ENCODE measurements at regions not wholly inside any gene's neighbourhood (a gene's known extent, or its start where the extent isn't known, plus 50 kb on each side); places are given as distances from the start of the nearest gene placed in this dataset.

GRCh38 chrX:124651031-124651430 is 304.7 kb downstream of the SH2D1A start:
- DNase-seq (ENCODE audit: insufficient read length, low spot score): no peak
- no peak for FAIRE-seq
- TF ChIP-seq PAX5 (IDR thresholded peaks at IDR 0.05; ENCODE audit: insufficient read depth, low read length, severe bottlenecking) (no peak), POLR2A (IDR thresholded peaks at IDR 0.05; ENCODE audit: low read depth, low read length) (no peak)

GRCh38 chrX:124665621-124666400 is 319.4 kb downstream of the SH2D1A start:
- DNase-seq (ENCODE audit: insufficient read length, low spot score) (no peak), FAIRE-seq (no peak)

DNA sequence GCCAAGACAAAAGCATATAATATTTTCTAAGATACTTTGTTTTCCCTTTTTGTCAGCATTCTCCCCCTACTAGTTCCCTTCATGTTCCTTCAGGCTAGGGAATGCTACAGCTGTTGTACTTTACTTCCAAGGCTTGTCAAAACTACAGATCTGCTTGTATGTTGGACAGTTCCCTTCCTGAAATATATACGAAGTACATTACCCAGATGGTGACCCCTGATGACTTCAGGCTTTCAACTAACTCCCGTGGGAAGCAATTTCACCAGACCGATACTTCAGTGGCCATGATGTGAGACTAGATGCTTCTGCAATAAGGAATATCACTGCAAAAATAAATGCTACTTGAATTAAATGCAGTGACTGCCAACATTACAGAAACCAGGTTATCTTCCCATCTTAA is 332.8 kb downstream of the SH2D1A start:
- FAIRE-seq: no peak
- no peak for TF ChIP-seq PAX5 (IDR thresholded peaks at IDR 0.05; ENCODE audit: insufficient read depth, low read length, severe bottlenecking)
- no peak for TF ChIP-seq SPI1 (IDR thresholded peaks at IDR 0.05; ENCODE audit: low read depth, low read length)
- no peak for TF ChIP-seq POLR2A (IDR thresholded peaks at IDR 0.05; ENCODE audit: low read depth, low read length)
- no peak for TF ChIP-seq POU2F2 (IDR thresholded peaks at IDR 0.05; ENCODE audit: low read depth, low read length)
- TF ChIP-seq TAF1 (IDR thresholded peaks at IDR 0.05; ENCODE audit: low read depth, low read length): no peak
- TF ChIP-seq POLR2AphosphoS5 (IDR thresholded peaks at IDR 0.05; ENCODE audit: low read depth, low read length): no peak

More at GRCh38 chrX:124665621-124666400, 319.4 kb downstream of the SH2D1A start:
- TF ChIP-seq SPI1 (IDR thresholded peaks at IDR 0.05; ENCODE audit: low read depth, low read length) (no peak), POU2F2 (IDR thresholded peaks at IDR 0.05; ENCODE audit: low read depth, low read length) (no peak), TAF1 (IDR thresholded peaks at IDR 0.05; ENCODE audit: low read depth, low read length) (no peak), POLR2A (IDR thresholded peaks at IDR 0.05; ENCODE audit: low read depth, low read length) (no peak), PAX5 (IDR thresholded peaks at IDR 0.05; ENCODE audit: insufficient read depth, low read length, severe bottlenecking) (no peak), POLR2AphosphoS5 (IDR thresholded peaks at IDR 0.05; ENCODE audit: low read depth, low read length) (no peak)

GRCh38 chrX:124680287-124680686 is 333.9 kb downstream of the SH2D1A start:
- no peak for FAIRE-seq
- TF ChIP-seq SPI1 (IDR thresholded peaks at IDR 0.05; ENCODE audit: low read depth, low read length): no peak
- no peak for TF ChIP-seq POLR2AphosphoS5 (IDR thresholded peaks at IDR 0.05; ENCODE audit: low read depth, low read length)
- no peak for TF ChIP-seq POLR2A (IDR thresholded peaks at IDR 0.05; ENCODE audit: low read depth, low read length)
- no peak for TF ChIP-seq PAX5 (IDR thresholded peaks at IDR 0.05; ENCODE audit: insufficient read depth, low read length, severe bottlenecking)
- TF ChIP-seq POU2F2 (IDR thresholded peaks at IDR 0.05; ENCODE audit: low read depth, low read length): no peak
- no peak for TF ChIP-seq TAF1 (IDR thresholded peaks at IDR 0.05; ENCODE audit: low read depth, low read length)
- DNase-seq (ENCODE audit: insufficient read length, low spot score): no peak

More for the DNA sequence above, 332.8 kb downstream of the SH2D1A start:
- no peak for DNase-seq (ENCODE audit: insufficient read length, low spot score)

DNA sequence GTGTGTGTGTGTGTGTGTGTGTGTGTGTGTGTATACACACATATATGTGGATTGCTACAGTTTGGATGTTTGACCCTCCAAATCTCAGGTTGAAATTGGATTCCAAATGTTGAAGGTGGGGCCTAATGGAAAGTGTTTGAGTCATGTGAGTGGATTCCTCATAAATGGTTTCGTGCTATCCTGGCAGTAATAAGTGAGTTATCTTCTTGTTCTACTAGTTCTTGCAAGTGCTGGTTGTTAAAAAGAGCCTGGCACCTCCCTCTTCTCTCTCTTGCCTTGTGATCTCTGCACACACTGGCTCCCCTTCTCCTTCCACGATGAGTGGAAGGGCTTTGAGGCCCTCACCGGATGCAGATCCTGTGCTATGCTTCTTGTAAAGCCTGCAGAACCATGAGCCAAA is 344.1 kb downstream of the SH2D1A start:
- TF ChIP-seq PAX5 (IDR thresholded peaks at IDR 0.05; ENCODE audit: insufficient read depth, low read length, severe bottlenecking): no peak
- no peak for TF ChIP-seq POU2F2 (IDR thresholded peaks at IDR 0.05; ENCODE audit: low read depth, low read length)
- TF ChIP-seq TAF1 (IDR thresholded peaks at IDR 0.05; ENCODE audit: low read depth, low read length): no peak
- TF ChIP-seq SPI1 (IDR thresholded peaks at IDR 0.05; ENCODE audit: low read depth, low read length): no peak
- no peak for TF ChIP-seq POLR2A (IDR thresholded peaks at IDR 0.05; ENCODE audit: low read depth, low read length)
- no peak for TF ChIP-seq POLR2AphosphoS5 (IDR thresholded peaks at IDR 0.05; ENCODE audit: low read depth, low read length)
- DNase-seq (ENCODE audit: insufficient read length, low spot score) (no peak), FAIRE-seq (no peak)

GRCh38 chrX:124699876-124700275 is 353.5 kb downstream of the SH2D1A start:
- FAIRE-seq (no peak), DNase-seq (ENCODE audit: insufficient read length, low spot score) (no peak)
- TF ChIP-seq PAX5 (IDR thresholded peaks at IDR 0.05; ENCODE audit: insufficient read depth, low read length, severe bottlenecking): no peak
- no peak for TF ChIP-seq POU2F2 (IDR thresholded peaks at IDR 0.05; ENCODE audit: low read depth, low read length)
- TF ChIP-seq POLR2A (IDR thresholded peaks at IDR 0.05; ENCODE audit: low read depth, low read length): no peak
- no peak for TF ChIP-seq POLR2AphosphoS5 (IDR thresholded peaks at IDR 0.05; ENCODE audit: low read depth, low read length)
- TF ChIP-seq TAF1 (IDR thresholded peaks at IDR 0.05; ENCODE audit: low read depth, low read length): no peak
- TF ChIP-seq SPI1 (IDR thresholded peaks at IDR 0.05; ENCODE audit: low read depth, low read length): no peak

DNA sequence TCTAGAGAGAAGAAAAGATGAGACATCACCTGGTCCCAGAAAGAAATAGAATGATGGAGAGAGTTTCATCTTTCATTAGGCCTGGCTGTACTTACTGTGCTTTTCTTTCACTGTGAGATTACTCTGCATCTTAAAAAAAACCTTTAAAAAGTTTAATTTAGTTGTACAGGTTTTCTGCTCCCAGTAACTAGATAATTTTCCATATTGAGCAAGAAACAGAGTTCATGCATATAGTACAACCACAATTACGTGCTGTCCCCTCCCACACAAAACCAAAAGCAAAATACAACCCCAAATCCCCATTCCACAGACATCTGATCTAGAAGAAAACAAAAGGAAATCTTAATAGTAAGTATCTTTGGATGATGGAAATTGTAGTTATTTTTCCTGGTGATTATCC is 371.2 kb downstream of the SH2D1A start:
- TF ChIP-seq PAX5 (IDR thresholded peaks at IDR 0.05; ENCODE audit: insufficient read depth, low read length, severe bottlenecking) (no peak), POLR2AphosphoS5 (IDR thresholded peaks at IDR 0.05; ENCODE audit: low read depth, low read length) (no peak)
- FAIRE-seq (no peak), DNase-seq (ENCODE audit: insufficient read length, low spot score) (no peak)

DNA sequence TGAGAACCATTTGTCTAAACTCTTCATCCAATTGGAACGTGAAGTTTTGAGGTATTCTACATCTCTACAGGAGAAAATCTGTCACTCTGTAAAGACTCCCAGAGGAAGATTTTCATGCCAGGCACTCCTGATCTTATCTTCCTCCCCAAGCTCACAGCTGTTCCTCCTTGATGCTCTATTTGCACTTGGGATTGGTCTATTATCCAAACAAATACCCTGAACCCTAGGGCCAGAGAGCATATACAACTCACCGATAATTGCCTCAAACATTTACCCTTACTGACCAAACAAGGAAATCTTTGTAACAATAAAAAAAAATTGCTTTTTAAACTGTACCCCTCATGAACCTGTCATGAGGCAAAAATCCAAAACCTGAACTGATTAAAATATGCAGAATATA is 372.7 kb downstream of the SH2D1A start:
- TF ChIP-seq POLR2A (IDR thresholded peaks at IDR 0.05; ENCODE audit: low read depth, low read length): no peak
- no peak for TF ChIP-seq POLR2AphosphoS5 (IDR thresholded peaks at IDR 0.05; ENCODE audit: low read depth, low read length)
- no peak for TF ChIP-seq PAX5 (IDR thresholded peaks at IDR 0.05; ENCODE audit: insufficient read depth, low read length, severe bottlenecking)
- no peak for TF ChIP-seq POU2F2 (IDR thresholded peaks at IDR 0.05; ENCODE audit: low read depth, low read length)
- no peak for DNase-seq (ENCODE audit: insufficient read length, low spot score)
- no peak for FAIRE-seq

DNA sequence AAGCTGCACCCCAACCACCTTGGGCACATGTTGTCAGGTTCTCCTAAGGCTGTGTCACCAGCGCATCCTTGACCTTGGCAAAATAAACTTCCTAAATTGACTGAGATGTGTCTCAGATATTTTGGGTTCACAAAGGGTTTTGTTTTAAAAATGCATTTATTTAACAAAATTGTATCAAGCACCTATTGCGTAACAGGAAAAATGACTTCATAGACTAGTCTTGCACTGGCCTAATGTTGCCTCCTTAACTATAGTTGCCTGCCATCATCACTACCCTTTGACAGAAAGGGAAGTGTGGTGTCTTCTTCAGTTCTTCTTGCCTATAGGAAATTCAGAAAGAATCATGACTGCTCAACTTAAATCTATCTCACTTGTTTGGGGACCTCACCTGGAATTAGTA is 374.2 kb downstream of the SH2D1A start:
- TF ChIP-seq TAF1 (IDR thresholded peaks at IDR 0.05; ENCODE audit: low read depth, low read length) (no peak), POLR2A (IDR thresholded peaks at IDR 0.05; ENCODE audit: low read depth, low read length) (no peak), SPI1 (IDR thresholded peaks at IDR 0.05; ENCODE audit: low read depth, low read length) (no peak), PAX5 (IDR thresholded peaks at IDR 0.05; ENCODE audit: insufficient read depth, low read length, severe bottlenecking) (no peak), POU2F2 (IDR thresholded peaks at IDR 0.05; ENCODE audit: low read depth, low read length) (no peak), POLR2AphosphoS5 (IDR thresholded peaks at IDR 0.05; ENCODE audit: low read depth, low read length) (no peak)
- DNase-seq (ENCODE audit: insufficient read length, low spot score): no peak
- FAIRE-seq: no peak

GRCh38 chrX:124725502-124725901 is 379.1 kb downstream of the SH2D1A start:
- TF ChIP-seq POU2F2 (IDR thresholded peaks at IDR 0.05; ENCODE audit: low read depth, low read length) (no peak), SPI1 (IDR thresholded peaks at IDR 0.05; ENCODE audit: low read depth, low read length) (no peak), POLR2AphosphoS5 (IDR thresholded peaks at IDR 0.05; ENCODE audit: low read depth, low read length) (no peak), POLR2A (IDR thresholded peaks at IDR 0.05; ENCODE audit: low read depth, low read length) (no peak), TAF1 (IDR thresholded peaks at IDR 0.05; ENCODE audit: low read depth, low read length) (no peak), PAX5 (IDR thresholded peaks at IDR 0.05; ENCODE audit: insufficient read depth, low read length, severe bottlenecking) (no peak)
- FAIRE-seq (no peak), DNase-seq (ENCODE audit: insufficient read length, low spot score) (no peak)

All from GM12891 (cell line).